ENCODE measurements at regions not wholly inside any gene's neighbourhood (a gene's known extent, or its start where the extent isn't known, plus 50 kb on each side); places are given as distances from the start of the nearest gene placed in this dataset.

GRCh38 chr6:168131464-168132415 is 52.7 kb upstream of the FRMD1 start:
- DNase-seq (ENCODE audit: low spot score): no peak
- H3K27ac ChIP-seq: no peak overlapping the region
- no peak overlapping the region for H3K4me3 ChIP-seq
- no peak for ATAC-seq (ENCODE audit: insufficient number of reproducible peaks, low FRiP score, low read depth)
- peaks cover 3 to 20% of the 10 kb centered on the region in 2 donors for H3K4me1 ChIP-seq (ENCODE audit: control insufficient read depth in 1 of 2, low read depth in 2 of 2)
- no peaks in the 10 kb centered on the region for H3K27me3 ChIP-seq (replicated peaks; ENCODE audit: insufficient read depth)
- TF ChIP-seq CTCF (IDR thresholded peaks at IDR 0.05): no peak
- no peaks in the 10 kb centered on the region for H3K36me3 ChIP-seq
- H3K9me3 ChIP-seq: no peaks in the 10 kb centered on the region

- no peak for ATAC-seq (ENCODE audit: insufficient number of reproducible peaks, low FRiP score, low read depth)
- no peak for TF ChIP-seq CTCF (IDR thresholded peaks at IDR 0.05)
- Histone ChIP-seq H3K9me3 (no peaks in the 10 kb centered on the region), H3K36me3 (no peaks in the 10 kb centered on the region), H3K4me1 (ENCODE audit: control insufficient read depth in 1 of 2, low read depth in 2 of 2) (peaks cover 3 to 20% of the 10 kb centered on the region in 2 donors), H3K4me3 (no peak overlapping the region), H3K27ac (no peak overlapping the region), H3K27me3 (replicated peaks; ENCODE audit: insufficient read depth) (no peaks in the 10 kb centered on the region)
- DNase-seq (ENCODE audit: low spot score): no peak
These were observed 51.8 kb upstream of the FRMD1 start for GRCh38 chr6:168130697-168131371.

GRCh38 chr6:168130168-168130696 is 51.2 kb upstream of the FRMD1 start:
- Histone ChIP-seq H3K4me1 (ENCODE audit: control insufficient read depth in 1 of 2, low read depth in 2 of 2) (peaks cover 3 to 20% of the 10 kb centered on the region in 2 donors), H3K9me3 (no peaks in the 10 kb centered on the region), H3K27me3 (replicated peaks; ENCODE audit: insufficient read depth) (no peaks in the 10 kb centered on the region), H3K4me3 (no peak overlapping the region), H3K36me3 (no peaks in the 10 kb centered on the region), H3K27ac (no peak overlapping the region)
- no peak for TF ChIP-seq CTCF (IDR thresholded peaks at IDR 0.05)
- DNase-seq (ENCODE audit: low spot score) (no peak), ATAC-seq (ENCODE audit: insufficient number of reproducible peaks, low FRiP score, low read depth) (no peak)

GRCh38 chr6:168129292-168130167 is 50.5 kb upstream of the FRMD1 start:
- no peak overlapping the region for H3K27ac ChIP-seq
- TF ChIP-seq CTCF (IDR thresholded peaks at IDR 0.05): no peak
- H3K36me3 ChIP-seq: no peaks in the 10 kb centered on the region
- no peaks in the 10 kb centered on the region for H3K9me3 ChIP-seq
- ATAC-seq (ENCODE audit: insufficient number of reproducible peaks, low FRiP score, low read depth) (no peak), DNase-seq (ENCODE audit: low spot score) (no peak)
- peaks cover 3 to 20% of the 10 kb centered on the region in 2 donors for H3K4me1 ChIP-seq (ENCODE audit: control insufficient read depth in 1 of 2, low read depth in 2 of 2)
- no peaks in the 10 kb centered on the region for H3K27me3 ChIP-seq (replicated peaks; ENCODE audit: insufficient read depth)
- H3K4me3 ChIP-seq: no peak overlapping the region
